Thyroid gland (tissue), 4 donors: ENCODE measurements at regions not wholly inside any gene's neighbourhood (a gene's known extent, or its start where the extent isn't known, plus 50 kb on each side); places are given as distances from the start of the nearest gene placed in this dataset.

Experiments used
- DNase-seq, 2 donors: peaks; one replicate each; pipeline ENCODE4 v3.0.0-alpha.2; 2019
- H3K27ac ChIP-seq, 3 donors: fragments of 200-600 bp; sonication (generic); 1 replicate in 2 of 3; 2 replicates in 1 of 3; pipeline ENCODE4 v1.5.1; 2016 to 2019; ENCODE audit warnings: mild to moderate bottlenecking in 1 of 3, moderate library complexity in 1 of 3
- H3K27me3 ChIP-seq: fragments of 200-600 bp; sonication (generic); one replicate; pipeline ENCODE4 v1.5.1; 2019
- H3K36me3 ChIP-seq, 2 donors: fragments of 200-600 bp; sonication (generic); one replicate each; pipeline ENCODE4 v1.5.1; 2016 to 2019
- H3K4me1 ChIP-seq, 2 donors: fragments of 200-600 bp; sonication (generic); one replicate each; pipeline ENCODE4 v1.5.1; 2017 to 2019
- H3K4me3 ChIP-seq, 3 donors: fragments of 200-600 bp; sonication (generic); replicated peaks in 1 of 3; 1 replicate in 2 of 3; 2 replicates in 1 of 3; pipeline ENCODE4 v1.5.1; 2016; ENCODE audit warnings: mild to moderate bottlenecking in 1 of 3
- H3K9me3 ChIP-seq: fragments of 200-600 bp; sonication (generic); one replicate; pipeline ENCODE4 v1.5.1; 2017
- CTCF ChIP-seq, 6 experiments: fragments of 200-600 bp in 3 of 6; fragments of 450-650 bp in 3 of 6; sonication (generic) in 3 of 6; IDR thresholded peaks; one replicate each; pipeline ENCODE4 v1.5.1; 2016 to 2019; ENCODE audit warnings: antibody characterized with exemption in 6 of 6, mild to moderate bottlenecking in 2 of 6, inconsistent platforms in 1 of 6, moderate library complexity in 1 of 6
- POLR2A ChIP-seq, 2 donors: fragments of 450-650 bp; IDR thresholded peaks; one replicate each; pipeline ENCODE4 v1.6.1; 2017; ENCODE audit warnings: antibody characterized with exemption in 2 of 2, mild to moderate bottlenecking in 2 of 2, moderate library complexity in 1 of 2
- WGBS, 2 donors: methylation state at CpG; one replicate each; pipeline ENCODE4 v1.1.5; 2017; 5-methylcytosine and 5-hydroxymethylcytosine counted together
- intact Hi-C: fragments of 100-400 bp; cut with DNase I; formaldehyde crosslinking; loops from one replicate; pipeline ENCODE4 v1.15.1; 2023

GRCh38 chr6:43890197-43891062, 120.4 kb downstream of the VEGFA start:
- no peak for DNase-seq
- Histone ChIP-seq H3K36me3 (no peaks in the 10 kb centered on the region), H3K4me3 (no peak overlapping the region), H3K4me1 (peaks cover 21 to 32% of the 10 kb centered on the region in 2 donors), H3K27ac (no peak overlapping the region), H3K9me3 (no peaks in the 10 kb centered on the region), H3K27me3 (no peaks in the 10 kb centered on the region)
- WGBS, 2 donors = 82 to 85% methylated on average over 13 to 17 of the region's 17 CpGs
- intact Hi-C loops = no loop called here
- no peak for TF ChIP-seq POLR2A (IDR thresholded peaks at IDR 0.05)
- no peak for TF ChIP-seq CTCF (IDR thresholded peaks at IDR 0.05)

GRCh38 chr6:43887906-43888683, 118.1 kb downstream of the VEGFA start:
- no peaks in the 10 kb centered on the region for H3K36me3 ChIP-seq
- no peak for TF ChIP-seq POLR2A (IDR thresholded peaks at IDR 0.05)
- TF ChIP-seq CTCF (IDR thresholded peaks at IDR 0.05) = no peak
- no peak overlapping the region for H3K4me3 ChIP-seq
- no peaks in the 10 kb centered on the region for H3K27me3 ChIP-seq
- WGBS, 2 donors = 78 to 86% methylated on average over 17 of the region's 17 CpGs
- peak overlapping the region; percentile 53 to 70 (median 69) for H3K27ac ChIP-seq
- H3K9me3 ChIP-seq = no peaks in the 10 kb centered on the region
- peak; percentile 61 to 66 for DNase-seq
- intact Hi-C loops = no loop called here
- peaks cover 33 to 39% of the 10 kb centered on the region in 2 donors for H3K4me1 ChIP-seq

- Histone ChIP-seq H3K27me3 (no peaks in the 10 kb centered on the region), H3K27ac (peak overlapping the region; percentile 53 to 70 (median 69)), H3K4me1 (peaks cover 33 to 39% of the 10 kb centered on the region in 2 donors), H3K9me3 (no peaks in the 10 kb centered on the region), H3K36me3 (no peaks in the 10 kb centered on the region), H3K4me3 (no peak overlapping the region)
- TF ChIP-seq POLR2A (IDR thresholded peaks at IDR 0.05) (no peak), CTCF (IDR thresholded peaks at IDR 0.05) (no peak)
- DNase-seq = peak; percentile 84 to 85
- 48 to 57% methylated on average over 4 to 5 of the region's 12 CpGs for WGBS, 2 donors
- intact Hi-C loops = no loop called here
Measured at GRCh38 chr6:43887340-43887858, 117.4 kb downstream of the VEGFA start.

GRCh38 chr6:43886717-43887339, 116.8 kb downstream of the VEGFA start:
- Histone ChIP-seq H3K9me3 (no peaks in the 10 kb centered on the region), H3K4me3 (no peak overlapping the region), H3K36me3 (no peaks in the 10 kb centered on the region), H3K27me3 (no peaks in the 10 kb centered on the region), H3K4me1 (peaks cover 33 to 39% of the 10 kb centered on the region in 2 donors), H3K27ac (peak overlapping the region in 2 of 3 donors; percentile 52 to 69)
- intact Hi-C loops = no loop called here
- WGBS, 2 donors = 89 to 93% methylated on average over 7 of the region's 7 CpGs
- DNase-seq = no peak
- no peak for TF ChIP-seq CTCF (IDR thresholded peaks at IDR 0.05)
- no peak for TF ChIP-seq POLR2A (IDR thresholded peaks at IDR 0.05)
